GM06990 (cell line): ENCODE measurements at regions not wholly inside any gene's neighbourhood (a gene's known extent, or its start where the extent isn't known, plus 50 kb on each side); places are given as distances from the start of the nearest gene placed in this dataset.

Experiments used
- DNase-seq: peaks from one replicate; pipeline ENCODE4 v3.0.0-alpha.2; 2011; ENCODE audit not compliant: insufficient read length; ENCODE audit errors: extremely low read depth
- H3K27me3 ChIP-seq: replicated peaks from 2 replicates; pipeline ENCODE4 v1.6.0; 2011; ENCODE audit warnings: low read length; ENCODE audit not compliant: control insufficient read depth, insufficient read depth
- H3K36me3 ChIP-seq: 2 replicates; pipeline ENCODE4 v1.5.1; 2011; ENCODE audit warnings: low read length; ENCODE audit not compliant: control insufficient read depth, insufficient read depth
- H3K4me3 ChIP-seq: replicated peaks from 2 replicates; pipeline ENCODE4 v1.5.1; 2011; ENCODE audit warnings: low read depth, mild to moderate bottlenecking, control low read depth, low read length
- TF ChIP-seq, protein P1 (sequence below): IDR thresholded peaks from 2 replicates; pipeline ENCODE4 v1.5.1; 2011; ENCODE audit warnings: low read length, control low read depth, mild to moderate bottlenecking, inconsistent platforms; ENCODE audit not compliant: insufficient read depth, poor library complexity, severe bottlenecking

DNA sequence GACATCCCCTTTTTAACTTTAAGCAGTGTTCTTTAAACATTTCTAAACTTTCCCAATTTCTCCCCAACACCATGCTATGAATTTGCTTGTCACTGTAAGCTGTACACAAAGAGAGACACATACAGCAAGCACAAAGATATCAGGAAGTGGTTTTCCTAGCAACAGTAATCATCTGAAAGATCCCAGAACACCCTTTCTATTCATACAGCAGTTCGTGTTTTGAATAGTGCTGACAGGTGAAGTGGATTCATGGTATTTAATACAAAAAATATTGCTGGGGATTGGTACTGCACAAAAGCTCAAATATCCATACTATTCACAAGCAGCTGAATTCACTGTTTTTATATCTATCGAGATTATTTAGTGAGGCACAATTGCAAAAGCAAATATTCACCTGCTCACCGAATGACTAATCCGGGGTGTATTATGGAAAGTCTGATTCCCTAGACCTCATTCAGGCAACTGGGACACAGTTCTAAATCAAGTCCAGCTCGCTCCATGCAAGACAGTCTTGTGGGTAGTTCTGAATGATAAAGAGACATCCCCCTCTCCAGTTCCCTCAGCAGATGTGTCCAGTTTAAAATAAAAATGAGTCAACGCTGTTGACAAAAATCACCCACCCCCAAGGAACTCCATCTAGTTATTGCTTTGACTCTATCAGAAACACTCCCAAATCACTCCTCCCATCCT, 107.1 kb upstream of the TSHZ2 start:
- Histone ChIP-seq H3K4me3 (no peak overlapping the region), H3K27me3 (no peaks in the 10 kb centered on the region; the same call in 1 of the 2 replicates), H3K36me3 (no peaks in the 10 kb centered on the region)
- no peak for DNase-seq
- TF ChIP-seq, protein P1, sequence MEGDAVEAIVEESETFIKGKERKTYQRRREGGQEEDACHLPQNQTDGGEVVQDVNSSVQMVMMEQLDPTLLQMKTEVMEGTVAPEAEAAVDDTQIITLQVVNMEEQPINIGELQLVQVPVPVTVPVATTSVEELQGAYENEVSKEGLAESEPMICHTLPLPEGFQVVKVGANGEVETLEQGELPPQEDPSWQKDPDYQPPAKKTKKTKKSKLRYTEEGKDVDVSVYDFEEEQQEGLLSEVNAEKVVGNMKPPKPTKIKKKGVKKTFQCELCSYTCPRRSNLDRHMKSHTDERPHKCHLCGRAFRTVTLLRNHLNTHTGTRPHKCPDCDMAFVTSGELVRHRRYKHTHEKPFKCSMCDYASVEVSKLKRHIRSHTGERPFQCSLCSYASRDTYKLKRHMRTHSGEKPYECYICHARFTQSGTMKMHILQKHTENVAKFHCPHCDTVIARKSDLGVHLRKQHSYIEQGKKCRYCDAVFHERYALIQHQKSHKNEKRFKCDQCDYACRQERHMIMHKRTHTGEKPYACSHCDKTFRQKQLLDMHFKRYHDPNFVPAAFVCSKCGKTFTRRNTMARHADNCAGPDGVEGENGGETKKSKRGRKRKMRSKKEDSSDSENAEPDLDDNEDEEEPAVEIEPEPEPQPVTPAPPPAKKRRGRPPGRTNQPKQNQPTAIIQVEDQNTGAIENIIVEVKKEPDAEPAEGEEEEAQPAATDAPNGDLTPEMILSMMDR = no peak

DNA sequence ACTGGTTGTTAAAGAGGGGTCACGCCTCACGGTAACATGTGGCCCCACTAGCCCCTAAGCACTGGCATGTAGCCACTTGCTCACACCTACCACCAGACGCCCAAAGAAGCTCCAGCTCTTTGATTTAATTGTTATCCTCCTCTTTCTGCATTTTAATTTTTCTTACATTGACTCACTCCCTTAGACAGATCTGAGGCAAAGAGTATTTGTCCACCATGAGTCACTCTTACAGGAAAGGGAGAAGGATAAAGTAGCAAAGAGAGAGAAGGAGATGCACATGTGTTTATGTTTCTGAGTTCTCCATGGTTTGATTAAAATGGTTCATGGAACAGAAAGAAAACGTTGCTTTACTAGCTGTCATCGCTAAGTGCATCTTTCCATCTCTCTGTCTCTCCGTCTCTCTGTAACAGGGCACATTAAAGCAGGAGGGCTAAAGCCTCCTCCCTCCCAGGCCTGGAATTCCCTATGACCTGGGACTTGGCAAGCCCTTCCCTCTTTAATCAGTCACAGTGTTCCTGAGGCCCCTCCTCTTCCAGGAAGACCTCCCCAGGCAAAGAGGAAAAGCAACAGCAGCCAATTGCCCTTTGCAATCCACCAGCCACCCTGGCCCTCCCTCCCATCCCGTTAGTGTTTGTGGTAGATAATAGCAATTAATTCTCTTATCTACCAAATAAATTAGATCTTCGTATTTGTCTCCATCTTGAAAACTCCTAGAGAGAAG, 112.8 kb upstream of the TSHZ2 start:
- Histone ChIP-seq H3K36me3 (no peaks in the 10 kb centered on the region), H3K27me3 (no peaks in the 10 kb centered on the region), H3K4me3 (no peak overlapping the region)
- TF ChIP-seq, protein P1 = no peak
- no peak for DNase-seq

DNA sequence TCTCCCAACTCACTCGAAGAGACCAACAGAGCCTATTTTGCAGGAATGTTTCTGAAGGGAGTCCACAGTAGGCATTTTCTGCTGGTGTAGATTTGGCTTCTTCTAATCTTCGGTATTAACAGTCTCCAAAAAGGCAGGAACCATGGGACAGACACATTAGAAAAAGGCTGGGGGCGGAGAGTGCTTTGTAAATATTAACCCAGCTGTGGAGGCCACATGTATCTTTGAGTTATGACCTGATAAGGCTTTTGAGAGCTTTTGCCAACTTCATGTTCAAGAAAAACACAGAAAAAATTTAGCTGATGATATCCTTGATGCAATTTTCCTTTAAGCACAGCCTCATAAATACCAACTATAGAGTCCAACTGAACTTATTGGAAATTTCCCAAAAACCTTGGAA, 119.4 kb upstream of the TSHZ2 start:
- no peak for DNase-seq
- Histone ChIP-seq H3K36me3 (no peaks in the 10 kb centered on the region), H3K4me3 (no peak overlapping the region), H3K27me3 (no peaks in the 10 kb centered on the region)
- TF ChIP-seq, protein P1 = no peak

DNA sequence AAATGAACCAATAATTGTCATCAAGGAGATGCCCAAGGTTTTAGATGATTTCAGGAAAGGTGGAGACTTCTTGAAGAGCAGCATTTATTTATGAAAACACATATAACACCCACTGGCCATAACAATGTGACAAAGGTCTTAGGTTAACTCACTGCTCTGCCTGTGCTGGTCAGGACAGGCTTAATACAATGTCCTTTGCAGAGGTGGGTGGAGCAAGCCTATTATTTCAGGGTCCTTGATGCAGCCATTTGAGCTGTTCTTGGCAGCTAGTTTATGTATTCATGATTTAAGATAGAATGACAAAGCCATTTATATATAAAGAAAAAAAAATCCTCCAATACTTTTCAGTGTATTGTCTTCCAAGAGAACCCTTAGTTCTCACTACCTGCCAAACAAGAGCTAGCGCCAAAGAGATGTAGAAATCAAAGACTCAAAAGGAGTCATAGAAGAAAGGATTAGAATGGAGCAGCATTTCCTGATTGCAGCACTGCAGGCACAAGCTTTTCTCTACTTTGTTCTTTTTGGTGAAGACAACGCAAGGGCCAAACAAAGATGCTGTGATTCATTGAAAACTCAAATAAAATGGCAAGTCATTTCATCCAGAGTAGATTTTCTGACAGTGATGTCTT, 124.3 kb upstream of the TSHZ2 start:
- H3K36me3 ChIP-seq = no peaks in the 10 kb centered on the region
- no peak for DNase-seq
- H3K27me3 ChIP-seq = no peaks in the 10 kb centered on the region
- no peak overlapping the region for H3K4me3 ChIP-seq
- TF ChIP-seq, protein P1 = no peak

DNA sequence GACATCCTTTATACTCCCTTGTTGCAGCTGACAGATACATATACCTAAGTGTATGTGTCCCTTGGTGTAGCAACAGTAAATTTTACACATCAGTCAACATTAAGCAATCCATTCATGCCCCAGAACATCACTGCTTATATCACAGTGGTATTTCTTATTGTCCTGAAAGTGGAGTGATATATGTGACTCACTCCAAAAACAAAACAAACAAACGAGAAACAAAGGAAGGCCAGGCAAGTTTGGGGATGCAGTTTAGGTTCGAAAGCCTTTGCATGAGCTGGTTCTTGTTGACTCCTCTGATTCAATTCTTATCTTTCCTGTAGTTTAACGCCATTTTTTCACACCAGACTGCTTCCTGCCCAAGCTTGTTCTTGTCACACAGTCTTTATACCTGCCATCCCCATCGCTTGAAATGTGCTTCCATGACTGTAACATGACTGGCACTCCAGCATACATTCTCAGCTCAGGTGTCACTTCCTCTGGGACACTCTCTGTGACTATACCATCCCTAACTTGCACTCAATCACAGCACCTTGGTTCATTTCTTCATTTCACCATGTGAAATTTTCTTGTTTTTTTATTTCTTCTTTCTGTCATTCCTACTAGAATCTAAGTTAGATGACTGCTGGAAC, 125.0 kb upstream of the TSHZ2 start:
- no peaks in the 10 kb centered on the region for H3K36me3 ChIP-seq
- TF ChIP-seq, protein P1 = no peak
- no peak for DNase-seq
- no peaks in the 10 kb centered on the region for H3K27me3 ChIP-seq
- no peak overlapping the region for H3K4me3 ChIP-seq
